Loucy (cell line): ENCODE measurements at regions not wholly inside any gene's neighbourhood (a gene's known extent, or its start where the extent isn't known, plus 50 kb on each side); places are given as distances from the start of the nearest gene placed in this dataset.

Source experiments
- CTCF ChIP-seq: fragments of 200-600 bp; sonication (generic); conservative IDR thresholded peaks from 2 replicates; pipeline ENCODE4 v1.5.1; 2014; ENCODE audit warnings: mild to moderate bottlenecking, antibody characterized with exemption, low read length
- EZH2phosphoT487 ChIP-seq: fragments of 200-600 bp; IDR thresholded peaks from 2 replicates; pipeline ENCODE4 v1.6.1; 2018; ENCODE audit warnings: antibody characterized with exemption, mild to moderate bottlenecking, moderate library complexity, borderline replicate concordance

GRCh38 chr7:156585025-156585648, 55.4 kb upstream of the RNF32 start:
- no peak for TF ChIP-seq CTCF
- TF ChIP-seq EZH2phosphoT487: no peak
